DND-41 (cell line): ENCODE measurements at regions not wholly inside any gene's neighbourhood (a gene's known extent, or its start where the extent isn't known, plus 50 kb on each side); places are given as distances from the start of the nearest gene placed in this dataset.

Experiments
- ATAC-seq: fragments of 200-7000 bp; cut with Tn5 transposase; 3 replicates; pipeline ENCODE4 v1.9.1; 2021; ENCODE audit warnings: low read depth; ENCODE audit not compliant: insufficient read depth
- DNase-seq: peaks from one replicate; pipeline ENCODE4 v3.0.0-alpha.2; 2020
- H2AFZ ChIP-seq: 2 replicates; pipeline ENCODE4 v1.6.0; 2012; ENCODE audit warnings: low read depth, low read length
- H3K27ac ChIP-seq: 2 replicates; pipeline ENCODE4 v1.5.1; 2012; ENCODE audit warnings: low read length, inconsistent platforms
- H3K27me3 ChIP-seq: fragments of 200-600 bp; sonication (generic); 2 replicates; pipeline ENCODE4 v1.6.0; 2012; ENCODE audit warnings: low read length, mild to moderate bottlenecking, inconsistent platforms; ENCODE audit not compliant: insufficient read depth, poor library complexity
- H3K36me3 ChIP-seq: 2 replicates; pipeline ENCODE4 v1.5.1; 2012; ENCODE audit warnings: low read length, inconsistent platforms; ENCODE audit not compliant: insufficient read depth
- H3K4me1 ChIP-seq: 2 replicates; pipeline ENCODE4 v1.5.1; 2012; ENCODE audit warnings: mild to moderate bottlenecking, low read length; ENCODE audit not compliant: insufficient read depth
- H3K4me2 ChIP-seq: 2 replicates; pipeline ENCODE4 v1.6.0; 2012; ENCODE audit warnings: mild to moderate bottlenecking, moderate library complexity, low read length, inconsistent platforms; ENCODE audit not compliant: insufficient read depth
- H3K4me3 ChIP-seq, 2 experiments: fragments of 200-600 bp in 1 of 2; shearing (Covaris generic) in 1 of 2; 2 replicates each; pipeline ENCODE4 v1.5.1; 2012 to 2016; ENCODE audit warnings: inconsistent platforms in 2 of 2, low read length in 2 of 2, mild to moderate bottlenecking in 2 of 2, low read depth in 1 of 2, moderate library complexity in 1 of 2
- H3K79me2 ChIP-seq: 2 replicates; pipeline ENCODE4 v1.6.0; 2012; ENCODE audit warnings: low read length, inconsistent platforms; ENCODE audit not compliant: insufficient read depth
- H3K9ac ChIP-seq: 2 replicates; pipeline ENCODE4 v1.6.0; 2012; ENCODE audit warnings: low read depth, mild to moderate bottlenecking, inconsistent platforms, low read length, moderate library complexity
- H3K9me3 ChIP-seq: 2 replicates; pipeline ENCODE4 v1.5.1; 2012; ENCODE audit warnings: low read length, moderate library complexity, mild to moderate bottlenecking, inconsistent platforms; ENCODE audit not compliant: insufficient read depth, severe bottlenecking
- H4K20me1 ChIP-seq: 2 replicates; pipeline ENCODE4 v1.6.0; 2012; ENCODE audit warnings: low read length; ENCODE audit not compliant: insufficient read depth
- CTCF ChIP-seq: IDR thresholded peaks from 2 replicates; pipeline ENCODE4 v1.5.1; 2012; ENCODE audit warnings: borderline replicate concordance, low read length, moderate library complexity, mild to moderate bottlenecking; ENCODE audit not compliant: poor library complexity, severe bottlenecking; ENCODE audit errors: extremely low read depth
- EZH2 ChIP-seq: IDR thresholded peaks from 3 replicates; pipeline ENCODE4 v1.6.1; 2012; ENCODE audit warnings: borderline replicate concordance, low read depth, mild to moderate bottlenecking, moderate library complexity, low read length, inconsistent platforms; ENCODE audit not compliant: severe bottlenecking

- TF ChIP-seq CTCF (no peak), EZH2 (no peak)
- no peak for ATAC-seq
- H3K4me2 ChIP-seq, result no peak overlapping the region
Measured at GRCh38 chr2:195496991-195497390, 160.0 kb upstream of the SLC39A10 start.

GRCh38 chr2:195495966-195496365 lies 161.1 kb upstream of the SLC39A10 start:
- Histone ChIP-seq H3K4me2 (peak overlapping the region; percentile 54), H3K36me3 (no peaks in the 10 kb centered on the region), H3K27me3 (no peaks in the 10 kb centered on the region), H4K20me1 (no peaks in the 10 kb centered on the region), H3K4me1 (peaks cover 85% of the 10 kb centered on the region), H3K27ac (peak overlapping the region; percentile 100), H3K79me2 (no peaks in the 10 kb centered on the region), H3K9me3 (peaks cover 4% of the 10 kb centered on the region), H2AFZ (no peak overlapping the region), H3K9ac (peak overlapping the region; percentile 60), H3K4me3 (peak overlapping the region in 1 of 2 experiments; percentile 22; a peak in 1 of 4 replicates)
- no peak for TF ChIP-seq CTCF
- TF ChIP-seq EZH2, result no peak
- ATAC-seq (peak; percentile 35), DNase-seq (no peak)

More at GRCh38 chr2:195496991-195497390, 160.0 kb upstream of the SLC39A10 start:
- Histone ChIP-seq H3K27me3 (no peaks in the 10 kb centered on the region), H3K9me3 (peaks cover 4% of the 10 kb centered on the region), H3K36me3 (no peaks in the 10 kb centered on the region), H3K27ac (peak overlapping the region; percentile 100), H3K4me1 (peaks cover 75% of the 10 kb centered on the region), H2AFZ (no peak overlapping the region), H3K79me2 (no peaks in the 10 kb centered on the region), H4K20me1 (no peaks in the 10 kb centered on the region), H3K9ac (peak overlapping the region; percentile 60; the same call in 1 of the 2 replicates), H3K4me3 (no peak overlapping the region)
- DNase-seq, result no peak

DNA sequence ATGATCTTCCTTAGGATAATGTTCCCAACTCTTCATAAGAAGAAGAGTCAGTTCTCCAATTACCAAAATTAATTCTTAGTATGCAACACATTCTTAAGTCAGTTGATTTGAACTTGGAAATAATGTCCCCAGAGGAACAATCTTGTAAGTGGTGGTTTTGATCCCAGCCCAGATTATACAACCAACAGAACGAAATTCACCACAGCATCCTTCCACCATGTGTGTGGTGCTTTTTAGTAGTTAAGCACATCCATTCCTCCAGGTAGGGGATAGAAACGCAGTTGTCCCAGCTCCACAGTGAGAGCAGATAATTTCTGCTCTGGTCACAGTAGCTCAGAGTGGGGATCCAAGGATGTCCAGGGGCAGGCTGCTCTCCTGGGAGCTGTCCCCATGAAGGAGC lies 161.7 kb upstream of the SLC39A10 start:
- Histone ChIP-seq H3K4me3 (peak overlapping the region in 1 of 2 experiments; percentile 22; a peak in 1 of 4 replicates), H3K9me3 (peaks cover 4% of the 10 kb centered on the region), H3K4me2 (peak overlapping the region; percentile 54), H3K36me3 (no peaks in the 10 kb centered on the region), H3K79me2 (no peaks in the 10 kb centered on the region), H3K27ac (peak overlapping the region; percentile 100), H3K4me1 (peaks cover 88% of the 10 kb centered on the region), H2AFZ (peak overlapping the region; percentile 48; the same call in 1 of the 2 replicates), H3K27me3 (no peaks in the 10 kb centered on the region), H3K9ac (peak overlapping the region; percentile 60), H4K20me1 (no peaks in the 10 kb centered on the region)
- DNase-seq (peak; percentile 77), ATAC-seq (peak; percentile 86)
- no peak for TF ChIP-seq EZH2
- peak; percentile 30 for TF ChIP-seq CTCF
